ENCODE measurements at regions not wholly inside any gene's neighbourhood (a gene's known extent, or its start where the extent isn't known, plus 50 kb on each side); places are given as distances from the start of the nearest gene placed in this dataset.

DNA sequence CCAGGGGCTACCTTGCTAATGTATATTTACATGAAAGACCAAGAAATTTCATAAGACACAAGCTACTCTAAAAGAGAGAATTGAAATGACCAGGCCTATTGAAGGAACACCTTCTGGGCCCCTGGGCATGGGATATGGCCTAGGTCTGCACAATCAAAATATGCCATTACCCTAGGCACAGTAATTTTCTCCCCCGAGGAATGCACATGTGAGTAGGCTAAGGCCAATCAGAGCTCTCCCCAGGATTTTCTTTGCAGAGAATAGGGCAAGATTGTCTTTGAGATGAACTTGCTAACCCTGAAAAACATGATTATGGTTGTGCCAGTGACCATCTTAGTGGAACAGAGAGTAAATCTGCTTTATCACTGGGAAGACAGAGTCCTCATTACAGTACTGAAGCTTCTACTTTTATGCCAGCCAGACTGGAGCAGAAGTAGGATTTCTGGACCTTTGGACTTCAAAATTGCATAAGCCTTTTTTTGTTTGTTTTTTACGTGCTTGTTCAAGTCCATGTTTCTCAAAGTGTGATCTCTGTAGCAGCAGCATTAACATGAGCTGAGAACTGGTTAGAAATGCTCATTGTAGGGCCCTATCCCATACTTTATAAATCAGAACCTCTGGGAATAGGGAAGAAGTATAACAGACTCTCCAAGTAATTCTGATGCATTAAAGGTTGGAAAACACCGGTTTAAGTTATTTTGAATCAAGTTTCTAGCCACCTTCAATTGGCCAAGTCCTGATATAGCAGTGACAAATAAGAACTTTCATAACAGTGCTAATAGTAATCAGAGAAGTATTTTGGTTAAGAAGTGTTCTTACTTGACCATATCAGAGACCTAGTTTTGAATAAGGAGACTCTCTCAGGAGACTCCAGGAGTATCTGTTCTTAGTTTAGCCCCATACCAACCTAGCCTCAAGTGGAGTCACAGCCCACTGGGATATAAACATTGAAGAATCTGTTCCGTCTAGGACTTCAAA is 112.9 kb downstream of the LMO3 start:
- TF ChIP-seq CTCF (IDR thresholded peaks at IDR 0.05; ENCODE audit: insufficient read depth, low read depth, low read length) (no peak), EZH2 (IDR thresholded peaks at IDR 0.05; ENCODE audit: insufficient read depth, low read length) (no peak)

Measured in astrocyte (in vitro differentiated cells and primary cell).